ENCODE measurements at regions not wholly inside any gene's neighbourhood (a gene's known extent, or its start where the extent isn't known, plus 50 kb on each side); places are given as distances from the start of the nearest gene placed in this dataset.

- WGBS (ENCODE audit: extremely low coverage, insufficient read length, low lambda C conversion rate), result no CpG with 5 or more reads among the region's 5 CpGs
- peaks cover 25 to 28% of the 10 kb centered on the region in 2 experiments for H3K4me1 Mint-ChIP-seq
These were observed 147.5 kb upstream of the LHX5 start for GRCh38 chr12:113619202-113619601.

More at GRCh38 chr12:113619202-113619601, 147.5 kb upstream of the LHX5 start:
- no peak overlapping the region for H2BK20ac ChIP-seq (ENCODE audit: low read depth, low read length, poor library complexity, severe bottlenecking)
- H4K20me1 ChIP-seq (ENCODE audit: control insufficient read depth, insufficient read depth, insufficient read length), result no peaks in the 10 kb centered on the region
- no peak overlapping the region for H4K91ac ChIP-seq (ENCODE audit: insufficient read length, low read depth, low read length)
- H2AK5ac ChIP-seq (ENCODE audit: insufficient read length, low read length), result no peak overlapping the region
- H3K4me3 Mint-ChIP-seq, result no peak overlapping the region
- no peak for DNase-seq
- H3K9ac ChIP-seq (ENCODE audit: extremely low read depth, insufficient read length, low read length), result no peak overlapping the region
- H3K4me1 ChIP-seq (ENCODE audit: insufficient read depth, low read length), result no peaks in the 10 kb centered on the region
- H3K4ac ChIP-seq (ENCODE audit: low read depth, low read length), result no peak overlapping the region
- no peak overlapping the region for H3K27ac ChIP-seq (ENCODE audit: insufficient read length, low read depth, low read length)
- H3K79me1 ChIP-seq (ENCODE audit: insufficient read depth, low read depth, low read length, poor library complexity, severe bottlenecking), result no peaks in the 10 kb centered on the region
- H3K27me3 Mint-ChIP-seq (ENCODE audit: low read depth), result peaks cover 20% of the 10 kb centered on the region
- no peak overlapping the region for H4K5ac ChIP-seq (ENCODE audit: insufficient read length, low read depth, low read length)
- no peak overlapping the region; a peak in 1 of 7 replicates for H3K27ac Mint-ChIP-seq
- H2BK5ac ChIP-seq (ENCODE audit: insufficient read length, low read length), result no peak overlapping the region
- no peak overlapping the region for H2BK12ac ChIP-seq (ENCODE audit: insufficient read length, low read depth, low read length)
- H2BK120ac ChIP-seq (ENCODE audit: low read depth, low read length, poor library complexity, severe bottlenecking), result no peak overlapping the region
- no peak overlapping the region for H3K18ac ChIP-seq (ENCODE audit: insufficient read length, low read depth, low read length)
- no peak overlapping the region for H3K4me2 ChIP-seq (ENCODE audit: insufficient read depth, insufficient read length, low read length)
- no peaks in the 10 kb centered on the region for H3K23me2 ChIP-seq (ENCODE audit: insufficient read length, low read depth, low read length, poor library complexity, severe bottlenecking)
- H4K8ac ChIP-seq (replicated peaks; ENCODE audit: insufficient read length, low read depth, low read length), result no peak overlapping the region
- no peaks in the 10 kb centered on the region for H3K27me3 ChIP-seq (ENCODE audit: insufficient read depth, low read length)
- H2BK15ac ChIP-seq (ENCODE audit: low read depth, low read length), result no peak overlapping the region
- H3K9me3 ChIP-seq (ENCODE audit: control insufficient read depth, low read depth, low read length), result no peaks in the 10 kb centered on the region
- no peaks in the 10 kb centered on the region; a peak in 1 of 5 replicates for H3K9me3 Mint-ChIP-seq
- no peaks in the 10 kb centered on the region; a peak in 1 of 7 replicates for H3K36me3 Mint-ChIP-seq (ENCODE audit: insufficient read depth in 1 of 3, low read depth in 3 of 3)
- TF ChIP-seq, protein P1, sequence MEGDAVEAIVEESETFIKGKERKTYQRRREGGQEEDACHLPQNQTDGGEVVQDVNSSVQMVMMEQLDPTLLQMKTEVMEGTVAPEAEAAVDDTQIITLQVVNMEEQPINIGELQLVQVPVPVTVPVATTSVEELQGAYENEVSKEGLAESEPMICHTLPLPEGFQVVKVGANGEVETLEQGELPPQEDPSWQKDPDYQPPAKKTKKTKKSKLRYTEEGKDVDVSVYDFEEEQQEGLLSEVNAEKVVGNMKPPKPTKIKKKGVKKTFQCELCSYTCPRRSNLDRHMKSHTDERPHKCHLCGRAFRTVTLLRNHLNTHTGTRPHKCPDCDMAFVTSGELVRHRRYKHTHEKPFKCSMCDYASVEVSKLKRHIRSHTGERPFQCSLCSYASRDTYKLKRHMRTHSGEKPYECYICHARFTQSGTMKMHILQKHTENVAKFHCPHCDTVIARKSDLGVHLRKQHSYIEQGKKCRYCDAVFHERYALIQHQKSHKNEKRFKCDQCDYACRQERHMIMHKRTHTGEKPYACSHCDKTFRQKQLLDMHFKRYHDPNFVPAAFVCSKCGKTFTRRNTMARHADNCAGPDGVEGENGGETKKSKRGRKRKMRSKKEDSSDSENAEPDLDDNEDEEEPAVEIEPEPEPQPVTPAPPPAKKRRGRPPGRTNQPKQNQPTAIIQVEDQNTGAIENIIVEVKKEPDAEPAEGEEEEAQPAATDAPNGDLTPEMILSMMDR (conservative IDR thresholded peaks at IDR 0.05), result no peak
- no peak overlapping the region for H3K23ac ChIP-seq (ENCODE audit: insufficient read length, low read depth, low read length)
- no peaks in the 10 kb centered on the region for H3K79me2 ChIP-seq (ENCODE audit: insufficient read depth, low read length)
- no peak overlapping the region for H3K14ac ChIP-seq (ENCODE audit: insufficient read depth, low read length)
- no peak overlapping the region for H2AFZ ChIP-seq (ENCODE audit: low read length)
- no peak overlapping the region for H3K56ac ChIP-seq (ENCODE audit: insufficient read length, low read depth, low read length)
- no peak overlapping the region for H3T11ph ChIP-seq (ENCODE audit: low read length)

Measured in H9 (cell line).